ENCODE measurements at regions not wholly inside any gene's neighbourhood (a gene's known extent, or its start where the extent isn't known, plus 50 kb on each side); places are given as distances from the start of the nearest gene placed in this dataset.

DNA sequence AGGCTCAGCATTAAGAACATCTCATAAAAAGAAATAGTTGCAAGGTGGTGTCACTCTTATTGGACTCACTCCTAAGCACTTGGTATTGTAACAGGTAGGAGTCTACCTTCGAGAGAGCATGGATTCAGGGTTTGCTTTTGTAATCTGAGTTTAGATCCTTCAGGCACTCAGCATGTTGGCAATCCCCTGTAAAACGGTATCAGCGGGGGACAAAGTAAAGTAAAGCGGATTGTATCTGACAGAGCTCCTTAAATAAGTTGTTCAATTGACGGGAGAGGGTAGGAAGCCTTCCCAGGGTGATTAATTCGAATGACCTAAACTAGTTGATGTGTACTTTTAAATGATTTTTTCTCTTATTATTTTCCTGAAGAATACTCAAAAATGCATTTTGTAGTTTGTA lies 869.8 kb upstream of the EPHA7 start:
- DNase-seq = no peak
- Histone ChIP-seq H3K27ac (no peak overlapping the region), H3K27me3 (replicated peaks) (no peaks in the 10 kb centered on the region), H3K36me3 (replicated peaks) (no peaks in the 10 kb centered on the region), H3K4me3 (ENCODE audit: low read depth, low read length) (no peak overlapping the region)
- TF ChIP-seq, protein P1, sequence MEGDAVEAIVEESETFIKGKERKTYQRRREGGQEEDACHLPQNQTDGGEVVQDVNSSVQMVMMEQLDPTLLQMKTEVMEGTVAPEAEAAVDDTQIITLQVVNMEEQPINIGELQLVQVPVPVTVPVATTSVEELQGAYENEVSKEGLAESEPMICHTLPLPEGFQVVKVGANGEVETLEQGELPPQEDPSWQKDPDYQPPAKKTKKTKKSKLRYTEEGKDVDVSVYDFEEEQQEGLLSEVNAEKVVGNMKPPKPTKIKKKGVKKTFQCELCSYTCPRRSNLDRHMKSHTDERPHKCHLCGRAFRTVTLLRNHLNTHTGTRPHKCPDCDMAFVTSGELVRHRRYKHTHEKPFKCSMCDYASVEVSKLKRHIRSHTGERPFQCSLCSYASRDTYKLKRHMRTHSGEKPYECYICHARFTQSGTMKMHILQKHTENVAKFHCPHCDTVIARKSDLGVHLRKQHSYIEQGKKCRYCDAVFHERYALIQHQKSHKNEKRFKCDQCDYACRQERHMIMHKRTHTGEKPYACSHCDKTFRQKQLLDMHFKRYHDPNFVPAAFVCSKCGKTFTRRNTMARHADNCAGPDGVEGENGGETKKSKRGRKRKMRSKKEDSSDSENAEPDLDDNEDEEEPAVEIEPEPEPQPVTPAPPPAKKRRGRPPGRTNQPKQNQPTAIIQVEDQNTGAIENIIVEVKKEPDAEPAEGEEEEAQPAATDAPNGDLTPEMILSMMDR (IDR thresholded peaks at IDR 0.05; ENCODE audit: low read depth, low read length, missing control alignments) = no peak
- in situ Hi-C loops (cut with HindIII; ENCODE audit: low pct_ligation_motif_present, low sequenced_read_pairs) = no loop called here

DNA sequence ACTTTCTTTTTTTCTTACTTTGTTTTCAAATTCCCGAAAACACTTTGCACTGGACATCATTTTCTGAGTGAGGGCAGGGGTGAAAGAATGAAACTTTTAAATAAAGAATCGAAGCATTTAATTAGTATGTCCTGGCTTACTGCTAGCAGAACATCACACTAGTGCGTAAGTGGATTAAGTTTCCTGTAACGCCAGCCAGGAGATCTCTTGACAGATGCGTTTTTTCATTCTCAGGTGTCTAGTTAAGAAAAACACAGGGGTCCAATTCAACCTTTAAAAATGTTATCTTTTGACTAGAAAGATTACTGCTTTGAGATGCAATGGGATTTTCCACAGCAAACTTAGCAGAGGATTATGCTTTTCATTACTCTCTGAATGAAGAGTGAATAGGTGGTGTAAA lies 858.8 kb upstream of the EPHA7 start:
- no peaks in the 10 kb centered on the region for H3K36me3 ChIP-seq (replicated peaks)
- H3K4me3 ChIP-seq (ENCODE audit: low read depth, low read length) = no peak overlapping the region
- no peak for DNase-seq
- in situ Hi-C loops (cut with HindIII; ENCODE audit: low pct_ligation_motif_present, low sequenced_read_pairs) = no loop called here
- H3K27ac ChIP-seq = no peak overlapping the region
- H3K27me3 ChIP-seq (replicated peaks) = no peaks in the 10 kb centered on the region
- TF ChIP-seq, protein P1 (IDR thresholded peaks at IDR 0.05; ENCODE audit: low read depth, low read length, missing control alignments) = no peak

DNA sequence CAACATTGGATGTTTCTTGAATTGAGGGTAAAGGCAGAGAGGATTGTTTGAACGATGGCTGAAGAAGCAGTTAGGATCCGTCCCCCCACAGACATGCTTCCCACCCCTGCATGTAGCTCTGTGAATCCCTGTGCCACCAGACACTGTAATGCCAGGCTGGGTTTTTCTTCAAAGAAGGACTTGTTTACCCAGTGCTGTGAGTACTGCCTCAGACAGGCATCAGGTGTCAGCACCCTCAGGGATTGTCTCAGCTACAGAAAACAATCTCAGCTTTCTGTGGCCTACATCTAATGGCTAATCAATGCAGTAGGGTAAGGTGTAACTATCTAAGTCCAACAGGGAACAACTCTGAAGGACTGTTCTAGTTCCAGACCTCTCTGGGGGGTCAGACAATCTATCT lies 853.0 kb upstream of the EPHA7 start:
- Histone ChIP-seq H3K4me3 (ENCODE audit: low read depth, low read length) (no peak overlapping the region), H3K36me3 (replicated peaks) (no peaks in the 10 kb centered on the region), H3K27ac (no peak overlapping the region), H3K27me3 (replicated peaks) (no peaks in the 10 kb centered on the region)
- TF ChIP-seq, protein P1 (IDR thresholded peaks at IDR 0.05; ENCODE audit: low read depth, low read length, missing control alignments) = no peak
- in situ Hi-C loops (cut with HindIII; ENCODE audit: low pct_ligation_motif_present, low sequenced_read_pairs) = no loop called here
- no peak for DNase-seq

DNA sequence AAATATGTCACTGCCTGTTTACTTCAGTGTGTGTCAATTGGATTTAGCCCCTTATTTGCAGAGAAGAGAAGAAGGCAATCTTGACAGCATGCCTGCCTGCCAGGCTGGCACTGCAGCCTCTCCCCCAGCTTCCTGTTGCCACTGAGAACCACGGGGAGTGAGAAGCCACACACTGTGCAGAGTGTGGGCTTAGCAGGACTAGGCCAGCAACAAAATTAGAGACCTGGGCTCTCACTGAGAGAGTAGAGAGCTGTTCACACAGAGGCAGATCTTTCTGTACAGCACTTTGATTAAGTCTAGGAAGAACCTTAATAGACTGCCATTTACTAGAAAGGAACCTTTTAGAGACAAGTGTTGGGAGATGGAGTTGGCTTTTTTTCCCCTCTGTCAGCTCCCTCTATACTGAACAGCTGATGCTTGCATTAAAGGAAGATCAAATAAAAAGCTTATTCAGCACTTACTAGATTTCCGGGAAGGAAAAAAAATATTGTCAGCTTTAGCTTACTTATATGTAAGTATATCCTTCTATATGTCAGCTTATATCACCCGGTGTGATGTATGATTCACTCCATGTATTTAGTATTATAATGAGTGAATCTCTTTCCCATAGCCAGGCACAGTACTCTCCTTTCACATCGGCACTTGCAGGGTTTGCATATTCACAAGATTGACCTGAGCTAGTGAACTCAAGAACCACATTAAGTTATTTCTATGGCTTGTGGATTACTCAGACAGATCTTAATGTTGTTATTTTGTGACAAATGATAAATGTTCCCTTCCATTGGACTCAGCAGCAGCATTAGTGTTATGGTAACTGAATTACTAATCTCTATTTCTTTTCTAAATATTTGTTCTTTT lies 851.0 kb upstream of the EPHA7 start:
- TF ChIP-seq, protein P1 (IDR thresholded peaks at IDR 0.05; ENCODE audit: low read depth, low read length, missing control alignments) = no peak
- H3K4me3 ChIP-seq (ENCODE audit: low read depth, low read length) = no peak overlapping the region
- no peaks in the 10 kb centered on the region for H3K27me3 ChIP-seq (replicated peaks)
- in situ Hi-C loops (cut with HindIII; ENCODE audit: low pct_ligation_motif_present, low sequenced_read_pairs) = no loop called here
- no peaks in the 10 kb centered on the region for H3K36me3 ChIP-seq (replicated peaks)
- DNase-seq = no peak
- no peak overlapping the region for H3K27ac ChIP-seq

DNA sequence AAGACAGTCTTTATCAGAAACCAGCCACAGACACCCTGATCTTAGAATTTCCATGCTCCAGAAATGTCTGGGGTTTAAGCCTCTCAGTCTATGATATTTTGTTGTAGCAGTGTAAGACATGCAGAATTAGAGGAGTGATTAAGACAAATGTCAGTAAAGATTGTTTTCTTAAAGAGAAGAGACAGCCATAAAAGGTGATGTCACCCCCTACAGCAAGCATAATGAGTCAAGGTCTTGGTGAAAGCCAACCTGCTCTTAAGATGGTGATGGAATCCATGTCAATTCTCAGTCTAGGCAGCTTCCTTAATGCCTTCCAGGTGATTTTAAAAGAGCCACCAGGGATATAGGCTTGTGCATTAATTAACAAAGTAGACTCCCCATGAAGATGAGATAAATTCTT lies 849.9 kb upstream of the EPHA7 start:
- no peak for DNase-seq
- no peak overlapping the region for H3K27ac ChIP-seq
- H3K4me3 ChIP-seq (ENCODE audit: low read depth, low read length) = no peak overlapping the region
- TF ChIP-seq, protein P1 (IDR thresholded peaks at IDR 0.05; ENCODE audit: low read depth, low read length, missing control alignments) = no peak
- no peaks in the 10 kb centered on the region for H3K27me3 ChIP-seq (replicated peaks)
- in situ Hi-C loops (cut with HindIII; ENCODE audit: low pct_ligation_motif_present, low sequenced_read_pairs) = no loop called here
- no peaks in the 10 kb centered on the region for H3K36me3 ChIP-seq (replicated peaks)

DNA sequence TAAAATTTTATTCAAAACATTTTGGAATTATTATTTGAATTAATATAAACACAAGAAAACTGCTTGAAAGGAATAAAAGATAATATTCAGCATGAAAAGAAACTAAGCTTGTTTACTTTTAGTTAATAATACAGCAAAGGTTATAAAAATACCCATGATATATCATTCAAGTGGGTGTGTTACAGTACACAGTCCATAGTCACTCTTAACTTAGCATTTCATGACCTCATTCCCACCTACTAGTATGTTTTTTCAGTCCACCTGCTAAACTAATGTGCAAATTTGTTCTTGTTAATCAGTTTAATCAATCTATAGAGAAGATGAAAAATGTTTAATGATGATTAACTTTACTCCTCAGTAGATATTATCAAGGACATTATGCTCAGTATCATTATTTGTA lies 841.4 kb upstream of the EPHA7 start:
- H3K4me3 ChIP-seq (ENCODE audit: low read depth, low read length) = no peak overlapping the region
- no peaks in the 10 kb centered on the region for H3K27me3 ChIP-seq (replicated peaks)
- H3K27ac ChIP-seq = no peak overlapping the region
- no peaks in the 10 kb centered on the region for H3K36me3 ChIP-seq (replicated peaks)
- TF ChIP-seq, protein P1 (IDR thresholded peaks at IDR 0.05; ENCODE audit: low read depth, low read length, missing control alignments) = no peak
- DNase-seq = no peak
- in situ Hi-C loops (cut with HindIII; ENCODE audit: low pct_ligation_motif_present, low sequenced_read_pairs) = no loop called here

Data from brain microvascular endothelial cell (primary cell).